ENCODE measurements at regions not wholly inside any gene's neighbourhood (a gene's known extent, or its start where the extent isn't known, plus 50 kb on each side); places are given as distances from the start of the nearest gene placed in this dataset.

GRCh38 chr15:93415576-93415975 is 326.6 kb upstream of the RGMA start:
- in situ Hi-C loops (cut with HindIII; ENCODE audit: low sequenced_read_pairs), result no loop called here
- TF ChIP-seq, protein P1, sequence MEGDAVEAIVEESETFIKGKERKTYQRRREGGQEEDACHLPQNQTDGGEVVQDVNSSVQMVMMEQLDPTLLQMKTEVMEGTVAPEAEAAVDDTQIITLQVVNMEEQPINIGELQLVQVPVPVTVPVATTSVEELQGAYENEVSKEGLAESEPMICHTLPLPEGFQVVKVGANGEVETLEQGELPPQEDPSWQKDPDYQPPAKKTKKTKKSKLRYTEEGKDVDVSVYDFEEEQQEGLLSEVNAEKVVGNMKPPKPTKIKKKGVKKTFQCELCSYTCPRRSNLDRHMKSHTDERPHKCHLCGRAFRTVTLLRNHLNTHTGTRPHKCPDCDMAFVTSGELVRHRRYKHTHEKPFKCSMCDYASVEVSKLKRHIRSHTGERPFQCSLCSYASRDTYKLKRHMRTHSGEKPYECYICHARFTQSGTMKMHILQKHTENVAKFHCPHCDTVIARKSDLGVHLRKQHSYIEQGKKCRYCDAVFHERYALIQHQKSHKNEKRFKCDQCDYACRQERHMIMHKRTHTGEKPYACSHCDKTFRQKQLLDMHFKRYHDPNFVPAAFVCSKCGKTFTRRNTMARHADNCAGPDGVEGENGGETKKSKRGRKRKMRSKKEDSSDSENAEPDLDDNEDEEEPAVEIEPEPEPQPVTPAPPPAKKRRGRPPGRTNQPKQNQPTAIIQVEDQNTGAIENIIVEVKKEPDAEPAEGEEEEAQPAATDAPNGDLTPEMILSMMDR (IDR thresholded peaks at IDR 0.05; ENCODE audit: low read depth, low read length), result no peak
- no peak overlapping the region for H3K4me3 ChIP-seq (ENCODE audit: low read depth, low read length)

GRCh38 chr15:93414576-93415231 is 325.7 kb upstream of the RGMA start:
- H3K4me3 ChIP-seq (ENCODE audit: low read depth, low read length), result no peak overlapping the region
- DNase-seq (ENCODE audit: low read depth, low spot score), result no peak
- in situ Hi-C loops (cut with HindIII; ENCODE audit: low sequenced_read_pairs), result no loop called here
- TF ChIP-seq, protein P1 (IDR thresholded peaks at IDR 0.05; ENCODE audit: low read depth, low read length), result no peak

More at GRCh38 chr15:93415576-93415975, 326.6 kb upstream of the RGMA start:
- no peak for DNase-seq (ENCODE audit: low read depth, low spot score)

DNA sequence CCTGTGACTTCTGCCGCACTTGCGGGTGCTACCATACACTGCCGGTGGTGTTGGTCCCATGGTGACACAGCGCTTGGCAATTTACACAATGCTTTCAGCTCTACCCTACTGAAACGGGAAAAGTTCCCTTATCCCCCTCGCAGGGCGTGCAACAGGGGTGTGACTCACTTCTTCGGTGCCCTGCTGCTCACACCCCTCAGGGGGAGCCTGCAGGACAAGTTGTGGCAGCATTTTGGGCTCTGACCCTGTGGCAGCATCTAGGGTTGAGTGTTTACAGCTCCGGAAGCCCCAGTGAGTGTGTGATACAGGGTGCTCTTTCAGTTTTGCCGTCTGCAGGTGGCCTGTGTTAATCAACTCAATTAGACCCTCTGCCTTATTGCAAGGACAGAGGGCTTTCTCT is 324.7 kb upstream of the RGMA start:
- TF ChIP-seq, protein P1 (IDR thresholded peaks at IDR 0.05; ENCODE audit: low read depth, low read length), result no peak
- H3K4me3 ChIP-seq (ENCODE audit: low read depth, low read length), result no peak overlapping the region
- in situ Hi-C loops (cut with HindIII; ENCODE audit: low sequenced_read_pairs), result no loop called here
- DNase-seq (ENCODE audit: low read depth, low spot score), result no peak

DNA sequence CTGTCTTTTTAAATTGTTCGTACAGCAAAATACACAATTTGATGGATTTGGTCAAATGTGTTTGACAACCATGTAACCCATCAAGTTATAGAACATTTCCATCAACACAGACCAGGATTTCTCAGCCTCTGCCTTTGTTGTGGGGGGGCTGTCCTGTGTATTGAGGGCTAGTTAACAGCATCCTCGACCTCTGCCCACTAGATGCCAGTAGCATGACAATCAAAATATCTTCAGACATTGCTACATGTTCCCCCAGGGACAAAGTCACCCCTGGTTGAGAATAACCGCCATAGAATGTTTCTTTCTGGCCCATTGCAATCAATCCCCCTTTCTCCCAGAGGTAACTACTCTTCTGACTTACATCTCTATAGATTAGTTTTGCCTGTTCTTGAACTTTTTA is 310.1 kb upstream of the RGMA start:
- H3K4me3 ChIP-seq (ENCODE audit: low read depth, low read length), result no peak overlapping the region
- in situ Hi-C loops (cut with HindIII; ENCODE audit: low sequenced_read_pairs), result no loop called here
- DNase-seq (ENCODE audit: low read depth, low spot score), result no peak
- TF ChIP-seq, protein P1 (IDR thresholded peaks at IDR 0.05; ENCODE audit: low read depth, low read length), result no peak

DNA sequence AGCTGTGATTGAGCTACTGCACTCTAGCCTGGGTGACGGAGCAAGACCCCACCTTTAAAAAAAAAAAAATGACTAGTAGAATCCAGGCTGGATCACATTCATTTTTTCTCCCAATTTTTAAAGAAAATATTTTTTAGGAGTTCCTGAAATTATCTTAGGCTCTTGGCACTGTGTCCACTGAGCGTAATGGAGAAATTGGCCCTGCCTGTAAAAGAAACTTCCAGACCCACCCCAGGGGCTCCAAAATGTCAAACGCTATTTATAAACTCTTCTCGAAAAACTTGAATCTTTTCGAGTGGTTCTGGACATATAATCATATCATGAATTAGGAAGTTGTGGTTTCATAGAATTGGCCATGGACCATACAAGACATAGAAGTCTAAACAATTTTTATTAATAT is 300.2 kb upstream of the RGMA start:
- TF ChIP-seq, protein P1 (IDR thresholded peaks at IDR 0.05; ENCODE audit: low read depth, low read length), result no peak
- DNase-seq (ENCODE audit: low read depth, low spot score), result no peak
- in situ Hi-C loops (cut with HindIII; ENCODE audit: low sequenced_read_pairs), result no loop called here
- no peak overlapping the region for H3K4me3 ChIP-seq (ENCODE audit: low read depth, low read length)

- TF ChIP-seq, protein P1 (IDR thresholded peaks at IDR 0.05; ENCODE audit: low read depth, low read length), result no peak
- in situ Hi-C loops (cut with HindIII; ENCODE audit: low sequenced_read_pairs), result no loop called here
- H3K4me3 ChIP-seq (ENCODE audit: low read depth, low read length), result no peak overlapping the region
- no peak for DNase-seq (ENCODE audit: low read depth, low spot score)
Observed at GRCh38 chr15:93384886-93385285, 295.9 kb upstream of the RGMA start.
